LNCAP (cell line): ENCODE measurements at regions not wholly inside any gene's neighbourhood (a gene's known extent, or its start where the extent isn't known, plus 50 kb on each side); places are given as distances from the start of the nearest gene placed in this dataset.

Experiments
- TF ChIP-seq, protein P1 (sequence below): fragments of 450-650 bp; IDR thresholded peaks from 2 replicates; pipeline ENCODE4 v1.5.1; 2017; ENCODE audit warnings: mild to moderate bottlenecking

DNA sequence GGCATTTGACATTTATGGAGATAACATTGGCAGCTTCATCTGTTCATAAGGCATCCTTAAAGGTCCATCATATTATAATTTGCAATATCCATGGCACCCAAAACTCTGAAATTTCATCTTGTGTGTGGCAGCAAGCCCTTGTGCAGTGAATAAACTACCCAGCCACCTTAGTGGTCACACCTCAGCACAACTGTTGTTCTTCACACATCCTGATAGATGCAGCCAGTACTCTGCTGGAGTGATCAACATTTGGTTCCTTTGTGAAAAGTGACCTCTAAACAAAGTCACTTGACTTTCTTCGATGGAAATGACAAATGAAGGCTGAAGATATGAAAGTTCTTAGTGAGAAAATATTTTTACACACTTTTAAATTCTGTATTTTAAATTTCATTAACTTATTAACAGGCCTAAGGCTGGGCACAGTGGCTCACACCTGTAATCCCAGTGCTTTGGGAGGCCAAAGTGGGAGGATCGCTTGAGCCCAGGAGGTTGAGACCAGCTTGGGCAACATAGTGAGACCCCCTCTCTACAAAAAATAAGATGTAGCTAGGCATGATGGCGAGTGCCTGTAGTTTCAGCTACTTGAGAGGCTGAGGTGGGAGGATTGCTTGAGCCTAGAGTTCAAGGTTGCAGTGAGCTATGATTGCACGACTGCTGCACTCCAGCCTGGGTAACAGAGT is 161.4 kb downstream of the SPRY1 start:
- TF ChIP-seq, protein P1, sequence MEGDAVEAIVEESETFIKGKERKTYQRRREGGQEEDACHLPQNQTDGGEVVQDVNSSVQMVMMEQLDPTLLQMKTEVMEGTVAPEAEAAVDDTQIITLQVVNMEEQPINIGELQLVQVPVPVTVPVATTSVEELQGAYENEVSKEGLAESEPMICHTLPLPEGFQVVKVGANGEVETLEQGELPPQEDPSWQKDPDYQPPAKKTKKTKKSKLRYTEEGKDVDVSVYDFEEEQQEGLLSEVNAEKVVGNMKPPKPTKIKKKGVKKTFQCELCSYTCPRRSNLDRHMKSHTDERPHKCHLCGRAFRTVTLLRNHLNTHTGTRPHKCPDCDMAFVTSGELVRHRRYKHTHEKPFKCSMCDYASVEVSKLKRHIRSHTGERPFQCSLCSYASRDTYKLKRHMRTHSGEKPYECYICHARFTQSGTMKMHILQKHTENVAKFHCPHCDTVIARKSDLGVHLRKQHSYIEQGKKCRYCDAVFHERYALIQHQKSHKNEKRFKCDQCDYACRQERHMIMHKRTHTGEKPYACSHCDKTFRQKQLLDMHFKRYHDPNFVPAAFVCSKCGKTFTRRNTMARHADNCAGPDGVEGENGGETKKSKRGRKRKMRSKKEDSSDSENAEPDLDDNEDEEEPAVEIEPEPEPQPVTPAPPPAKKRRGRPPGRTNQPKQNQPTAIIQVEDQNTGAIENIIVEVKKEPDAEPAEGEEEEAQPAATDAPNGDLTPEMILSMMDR = no peak

DNA sequence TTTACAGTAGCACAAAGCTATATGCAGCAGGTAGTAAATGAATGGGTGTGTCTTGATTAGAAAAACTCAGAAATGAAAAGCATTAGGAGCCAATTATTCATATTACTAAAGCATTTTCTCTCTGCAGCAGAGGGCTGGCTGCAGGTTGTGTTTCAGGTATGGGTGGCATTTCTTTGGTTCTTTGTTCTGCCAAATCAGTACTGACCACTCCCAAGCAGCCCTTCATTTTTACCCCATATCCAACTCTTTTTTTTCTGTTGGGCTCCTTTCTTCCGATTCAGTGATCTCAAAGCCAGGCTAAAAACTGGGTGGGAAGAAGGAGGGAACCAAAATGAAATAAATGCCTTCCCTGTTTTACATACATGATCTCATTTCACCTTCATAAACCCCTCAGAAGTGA is 162.3 kb downstream of the SPRY1 start:
- TF ChIP-seq, protein P1 = no peak

DNA sequence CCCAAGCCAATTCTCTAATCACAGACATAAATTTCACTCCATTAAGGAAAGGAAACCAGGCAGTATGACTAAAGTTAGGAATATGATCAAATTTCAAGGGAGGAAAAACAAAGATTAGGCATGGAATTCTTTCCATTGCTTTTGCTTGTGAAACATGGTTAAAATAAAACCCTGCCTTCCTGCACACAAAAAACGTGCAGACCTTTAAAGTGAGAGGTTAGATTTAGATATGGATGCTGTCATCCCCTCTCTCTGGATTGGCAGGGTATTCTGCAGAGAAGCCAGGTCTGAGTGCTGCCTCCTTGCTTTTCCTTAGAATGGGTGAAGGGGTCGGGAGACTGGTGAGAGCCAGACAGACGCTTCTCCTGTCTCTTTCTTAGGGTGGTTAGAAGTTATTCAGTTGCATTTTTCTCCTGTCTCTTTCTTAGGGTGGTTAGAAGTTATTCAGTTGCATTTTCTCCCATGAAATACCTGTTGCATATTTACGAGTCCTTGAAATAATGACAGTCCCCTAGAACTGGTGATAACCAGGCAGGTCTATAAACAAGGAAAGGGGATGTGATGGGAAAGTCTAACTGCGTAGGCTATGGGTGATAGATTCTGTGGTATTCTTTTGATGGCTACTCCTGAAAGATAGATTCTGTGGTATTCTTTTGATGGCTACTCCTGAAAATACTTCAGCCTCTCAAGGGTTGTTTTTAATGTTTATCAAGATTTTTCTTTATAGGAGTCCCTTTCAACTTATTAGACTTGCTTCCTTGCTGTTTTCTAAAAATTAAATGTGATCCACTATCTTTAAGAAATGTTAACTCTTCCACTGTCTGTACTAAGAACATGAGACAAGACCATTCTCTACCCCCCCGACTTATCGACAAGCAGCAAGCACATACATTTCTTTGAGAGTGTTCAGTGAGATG is 163.6 kb downstream of the SPRY1 start:
- TF ChIP-seq, protein P1 = no peak

DNA sequence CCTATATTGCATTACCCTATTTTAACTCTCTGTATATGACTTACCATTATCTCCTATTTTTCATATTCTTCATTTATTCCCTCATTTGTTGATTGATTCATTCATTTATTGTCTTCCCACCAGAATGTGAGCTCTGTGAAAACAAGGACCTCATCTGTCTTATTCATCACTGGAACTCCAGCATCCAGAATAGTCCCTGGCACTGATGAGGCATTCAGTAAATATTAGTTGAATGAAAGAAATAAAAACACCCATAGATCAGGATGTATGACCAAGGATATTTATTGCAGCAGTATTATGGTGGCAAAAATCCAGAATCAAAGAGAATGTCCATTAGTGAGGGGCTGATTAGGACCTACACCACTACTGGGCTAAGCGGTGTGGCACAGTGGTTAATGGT is 164.9 kb downstream of the SPRY1 start:
- TF ChIP-seq, protein P1 = no peak

DNA sequence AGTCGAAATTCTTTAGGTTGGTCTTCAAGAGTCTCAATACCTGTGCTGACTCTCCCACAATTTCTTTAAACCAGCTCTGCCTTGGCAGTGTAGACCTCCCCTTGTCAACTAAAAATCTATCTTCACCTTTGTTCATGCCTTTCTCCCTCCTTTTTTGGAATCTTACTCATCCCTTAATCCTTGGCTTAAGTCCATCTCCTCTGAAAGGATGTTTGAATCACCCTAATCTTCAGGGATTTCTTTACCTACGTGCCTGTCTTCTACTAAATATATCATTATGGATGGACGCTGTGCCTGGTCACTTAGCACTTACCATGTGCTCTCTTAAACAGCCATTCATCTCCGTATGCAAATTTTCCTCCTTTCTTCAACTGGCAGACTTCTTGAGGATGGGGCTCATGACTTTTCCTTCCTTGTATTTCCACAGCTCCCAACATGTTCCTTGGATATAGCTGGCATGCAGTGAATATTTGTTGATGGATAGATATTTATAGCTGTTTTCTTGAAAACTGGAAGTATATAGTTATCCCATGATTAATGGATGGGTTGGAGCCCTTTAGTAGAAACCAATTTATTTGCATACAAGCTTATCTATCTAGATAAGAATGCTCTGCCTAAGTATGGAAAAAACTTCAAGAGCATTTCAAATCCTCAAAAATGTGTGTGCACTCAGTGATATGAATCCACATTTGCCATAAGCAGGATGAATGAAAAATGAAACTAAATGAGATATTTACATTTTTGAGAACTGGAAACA is 166.6 kb downstream of the SPRY1 start:
- TF ChIP-seq, protein P1 = no peak

DNA sequence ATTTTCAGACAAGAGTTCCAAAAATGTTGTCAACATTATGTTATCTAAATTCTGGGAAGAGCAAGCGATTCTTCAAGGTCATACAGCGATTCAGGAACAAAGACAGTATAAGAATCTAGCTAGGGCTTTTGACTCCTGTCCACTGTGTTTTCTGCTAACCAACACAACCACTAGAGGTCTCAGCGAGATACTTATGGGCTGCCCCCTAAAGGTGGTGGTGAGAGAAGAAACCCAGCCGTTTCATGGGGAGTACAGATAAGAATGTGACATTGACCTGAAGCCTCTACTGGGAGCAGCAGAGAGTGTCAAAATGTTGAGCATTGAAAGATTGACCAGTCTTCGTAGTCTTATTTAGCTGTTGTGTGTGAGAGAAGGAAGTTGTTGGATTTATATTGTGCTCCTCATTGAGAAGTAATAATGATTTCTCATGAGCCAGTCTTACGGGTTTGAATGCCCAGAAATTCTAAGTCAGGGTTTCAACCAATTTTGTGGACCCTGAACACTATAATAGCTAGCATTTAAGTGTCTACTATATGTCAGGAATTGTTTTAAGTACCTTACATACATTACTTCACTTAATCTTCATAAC is 168.3 kb downstream of the SPRY1 start:
- TF ChIP-seq, protein P1 = peak; percentile 66

DNA sequence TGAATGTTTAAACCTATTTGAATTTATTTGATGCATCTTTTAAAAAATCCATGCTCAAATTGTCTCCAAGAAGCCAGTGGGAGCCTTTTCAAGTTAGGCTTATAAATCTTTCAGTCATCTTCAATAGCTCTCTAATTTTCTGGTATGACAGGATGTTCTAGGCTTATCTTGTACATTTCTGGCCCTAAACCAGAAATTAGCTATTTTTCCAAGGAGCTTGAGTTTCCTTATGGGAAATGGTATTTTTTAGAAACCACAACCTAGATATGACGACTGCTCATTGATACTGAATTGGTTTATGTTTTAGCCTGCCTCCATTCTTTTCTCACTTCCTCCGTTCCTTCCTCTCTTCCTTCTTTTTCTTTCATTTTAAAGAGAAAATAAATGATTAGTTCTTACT is 172.3 kb downstream of the SPRY1 start:
- TF ChIP-seq, protein P1 = no peak
